Activated gamma-delta T cell (primary cell): ENCODE measurements at regions not wholly inside any gene's neighbourhood (a gene's known extent, or its start where the extent isn't known, plus 50 kb on each side); places are given as distances from the start of the nearest gene placed in this dataset.

Experiments used
- DNase-seq: peaks from one replicate; lab custom pipeline; 2025; lab: John Stamatoyannopoulos, UW

DNA sequence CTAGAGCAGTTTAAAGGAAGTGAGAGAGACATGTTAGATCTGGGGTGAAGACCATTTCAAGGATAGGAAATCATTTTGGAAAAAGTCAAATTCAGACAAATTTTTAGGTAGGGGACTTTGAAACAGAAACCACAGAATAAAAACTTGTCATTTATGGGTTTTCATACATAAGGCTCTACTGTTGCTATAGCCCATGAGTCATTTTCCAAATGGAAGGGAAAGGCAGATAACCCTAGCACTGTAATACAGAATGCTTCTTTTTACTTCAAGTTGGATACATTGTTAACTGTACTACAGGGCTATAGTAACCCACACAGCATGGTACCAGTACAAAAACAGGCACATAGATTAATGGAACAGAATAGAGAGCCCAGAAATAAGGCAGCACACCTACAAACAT is 455.4 kb downstream of the EBF1 start:
- no peak for DNase-seq

DNA sequence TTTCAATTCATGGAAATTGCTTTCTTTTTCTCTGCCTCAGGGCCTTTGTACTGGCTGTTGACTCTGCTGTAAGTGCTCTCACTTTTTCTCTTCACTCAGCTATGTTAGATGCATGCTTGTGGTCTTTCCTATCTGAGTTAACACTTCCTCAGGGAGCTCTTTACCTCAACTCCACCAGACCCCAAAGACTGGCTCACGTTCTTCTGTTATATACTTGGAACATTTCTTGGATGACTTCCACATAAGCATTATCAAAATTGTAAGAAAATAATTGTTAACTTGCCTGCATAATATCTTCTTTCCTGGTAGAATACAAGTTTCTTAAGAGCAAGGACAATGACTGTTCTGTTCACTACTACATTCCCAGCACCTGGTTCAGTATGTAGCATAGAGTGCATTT is 455.9 kb downstream of the EBF1 start:
- DNase-seq: no peak

DNA sequence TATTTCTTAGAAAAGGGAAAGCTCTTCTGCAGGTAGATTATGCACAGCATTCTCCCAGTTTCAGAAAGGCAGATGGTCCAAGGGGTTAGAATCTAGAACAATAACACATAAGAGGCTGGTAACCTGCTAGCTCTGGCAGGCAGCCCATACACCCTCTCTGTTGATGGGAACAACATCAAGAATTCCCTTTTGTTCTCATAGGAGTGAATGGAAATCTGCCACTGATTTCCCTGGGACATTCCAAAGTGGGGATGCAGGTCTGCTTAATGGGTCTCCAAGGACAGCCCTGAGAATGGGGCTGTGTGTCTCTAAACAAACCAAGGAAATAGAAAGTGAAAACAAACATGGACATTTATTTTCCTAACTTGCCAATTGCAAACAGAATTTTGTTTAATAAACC is 456.8 kb downstream of the EBF1 start:
- DNase-seq: no peak

DNA sequence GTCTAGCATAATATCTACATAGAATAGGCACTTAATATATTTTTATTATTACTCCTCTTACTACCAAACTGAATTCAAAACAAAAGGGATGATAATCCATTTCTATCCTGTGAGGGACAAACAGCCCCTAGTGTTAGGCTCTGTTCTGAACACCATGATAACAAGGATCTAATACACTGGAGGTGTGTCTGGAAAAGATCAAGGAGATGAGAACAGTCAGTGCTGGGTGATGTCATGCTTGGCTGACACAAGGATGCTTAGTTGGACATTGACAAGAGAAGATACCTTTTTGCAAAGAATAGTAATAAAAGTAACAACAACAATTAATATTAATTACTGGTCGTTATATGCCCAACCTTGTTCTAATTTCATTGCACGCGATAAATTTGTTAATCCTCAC is 458.7 kb downstream of the EBF1 start:
- DNase-seq: no peak

- DNase-seq: no peak
These were observed 459.1 kb downstream of the EBF1 start for GRCh38 chr5:158640593-158640980.

DNA sequence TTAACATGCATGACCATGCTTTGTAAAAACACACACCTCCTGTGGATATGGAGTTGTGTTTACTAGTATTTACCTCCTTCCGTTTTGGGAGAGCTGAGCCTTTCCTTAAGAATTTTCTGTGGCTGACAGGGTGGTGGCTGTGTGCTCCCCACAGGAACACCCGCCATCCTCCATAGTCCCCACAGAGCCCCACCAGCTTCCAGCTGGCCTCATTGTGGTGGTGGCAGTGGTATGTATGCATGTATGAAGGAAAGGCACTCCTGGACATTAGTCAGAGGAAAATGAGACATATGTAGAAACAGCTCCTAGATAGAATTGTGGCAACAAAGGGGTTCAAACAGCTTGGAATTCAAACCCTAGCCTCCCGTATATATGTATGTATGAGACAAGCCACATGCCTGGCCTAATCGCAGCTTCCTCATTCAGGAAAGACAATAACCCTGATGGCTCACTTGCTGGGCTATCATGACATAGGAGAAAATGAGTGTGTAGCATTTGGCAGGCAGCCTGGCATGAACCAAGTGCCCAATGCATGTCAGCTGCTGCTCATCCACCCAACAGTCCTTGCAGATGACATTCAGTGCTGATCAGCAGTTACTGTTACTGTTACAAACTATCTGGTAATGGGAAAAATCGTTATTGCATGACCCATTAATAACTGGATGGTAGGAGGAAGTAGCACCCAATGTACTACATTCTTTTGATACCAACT is 459.7 kb downstream of the EBF1 start:
- no peak for DNase-seq

DNA sequence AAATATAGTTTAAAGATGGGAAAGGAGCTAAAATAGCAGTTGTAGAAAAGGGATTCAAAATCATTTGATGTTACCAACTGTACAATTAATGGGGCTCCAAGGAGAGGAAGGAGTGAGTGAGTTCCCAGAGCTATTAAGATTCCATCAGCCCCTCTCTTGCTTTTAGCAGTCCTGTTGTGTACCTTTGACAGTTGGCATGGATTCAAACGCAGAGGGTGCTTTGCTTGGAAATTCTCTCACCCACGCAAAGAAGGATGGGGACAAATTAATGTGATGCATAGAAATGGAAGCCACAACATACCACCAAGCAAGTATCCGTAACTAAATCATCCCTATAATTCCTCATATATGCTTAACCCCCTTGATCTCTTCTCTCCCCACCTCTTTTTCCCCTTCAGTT is 461.3 kb downstream of the EBF1 start:
- no peak for DNase-seq

DNA sequence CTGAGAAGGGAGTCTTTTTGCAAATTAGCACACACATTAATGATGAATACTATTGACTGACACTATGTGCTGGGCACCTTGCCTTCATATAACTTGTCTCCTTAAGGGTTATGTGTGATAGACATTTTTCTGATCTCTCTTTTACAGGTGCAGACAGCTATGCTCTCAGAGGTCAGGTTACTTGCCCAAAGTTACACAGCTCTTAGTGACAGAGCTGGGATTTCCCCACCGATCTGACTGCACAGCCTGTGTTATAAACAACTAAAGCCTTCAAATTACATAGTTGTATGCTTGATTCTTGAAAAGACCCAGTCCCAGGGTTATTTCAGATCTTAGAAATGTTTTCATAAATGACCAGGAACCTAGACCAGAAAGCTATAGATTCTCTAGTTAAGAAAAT is 462.7 kb downstream of the EBF1 start:
- no peak for DNase-seq

DNA sequence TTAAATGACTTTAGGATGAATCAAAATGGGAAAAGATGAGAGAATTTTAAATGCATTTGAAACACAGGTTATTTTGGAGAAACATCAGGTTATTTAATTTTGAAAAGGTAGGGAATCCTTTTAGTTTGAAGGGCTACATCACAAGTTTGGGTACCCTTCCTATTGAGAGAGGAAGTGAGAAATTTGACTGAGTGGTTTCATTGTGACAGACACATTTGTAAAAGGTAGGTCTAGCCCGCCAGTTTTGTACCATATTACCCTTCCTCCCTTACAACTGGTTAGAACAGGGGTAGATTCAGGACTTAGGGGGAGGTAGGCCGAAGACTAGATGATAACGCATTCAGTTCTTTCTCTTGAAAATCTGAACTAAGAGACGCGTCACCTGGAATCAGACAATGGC is 464.2 kb downstream of the EBF1 start:
- DNase-seq: no peak

DNA sequence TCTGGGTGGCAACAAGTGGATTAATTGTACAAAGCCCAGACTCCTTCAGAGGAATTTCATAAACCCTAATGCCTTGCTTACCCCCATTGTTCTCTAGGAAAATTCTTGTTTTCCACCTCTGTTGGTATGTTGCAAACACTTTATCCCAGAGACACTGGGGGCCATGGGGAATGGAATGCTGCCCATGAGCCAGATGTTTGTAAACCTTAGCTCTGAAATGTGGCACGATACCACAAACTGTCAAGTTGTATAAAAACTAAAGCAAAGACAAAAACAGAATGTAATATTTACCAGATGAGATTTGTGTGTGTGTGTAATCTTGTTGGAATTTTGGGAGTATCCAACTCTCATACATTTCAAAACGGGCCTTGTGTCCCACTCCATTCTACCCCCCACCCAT is 465.0 kb downstream of the EBF1 start:
- no peak for DNase-seq

- no peak for DNase-seq
These were observed 470.0 kb downstream of the EBF1 start for GRCh38 chr5:158629591-158630312.

DNA sequence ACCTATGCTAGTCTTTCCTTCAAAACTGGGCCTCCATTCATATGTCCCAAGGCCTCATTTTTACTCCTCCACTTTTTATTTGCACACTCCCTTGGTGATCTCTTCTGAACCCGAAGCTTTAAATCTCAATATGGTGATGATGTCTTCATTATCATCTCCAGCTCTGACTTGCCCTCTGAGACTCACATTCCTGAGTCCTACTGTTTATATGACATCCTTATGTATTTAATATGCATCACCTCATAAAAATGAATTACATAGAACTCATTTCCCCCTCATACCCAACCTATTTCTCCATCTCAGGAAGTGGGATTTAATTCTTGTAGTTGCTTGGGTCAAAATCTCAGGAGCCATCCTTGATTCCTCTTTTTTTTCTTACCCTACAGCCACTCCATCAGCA is 473.0 kb downstream of the EBF1 start:
- DNase-seq: no peak

DNA sequence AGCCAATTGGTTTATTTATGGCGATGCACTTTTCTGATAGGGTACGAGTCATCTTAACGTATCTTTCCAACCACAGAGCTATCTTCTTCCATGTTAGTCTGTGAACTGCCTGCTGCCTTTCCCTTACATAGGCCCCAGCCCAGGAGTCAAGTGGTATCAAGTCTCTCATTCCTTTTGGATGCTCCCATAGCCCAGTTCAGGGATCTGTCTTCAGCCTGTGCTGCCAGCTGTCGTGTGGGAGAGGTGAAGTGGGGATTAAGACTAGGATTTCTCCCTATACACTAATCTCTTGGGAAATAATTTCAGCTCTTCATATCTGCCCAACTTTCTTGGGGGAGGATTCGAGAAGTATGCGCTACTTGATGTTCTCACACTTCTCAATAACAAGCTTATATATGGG is 475.7 kb downstream of the EBF1 start:
- no peak for DNase-seq

- no peak for DNase-seq
These were observed 478.3 kb downstream of the EBF1 start for GRCh38 chr5:158621391-158621790.

GRCh38 chr5:158619083-158619788 is 480.5 kb downstream of the EBF1 start:
- DNase-seq: no peak

DNA sequence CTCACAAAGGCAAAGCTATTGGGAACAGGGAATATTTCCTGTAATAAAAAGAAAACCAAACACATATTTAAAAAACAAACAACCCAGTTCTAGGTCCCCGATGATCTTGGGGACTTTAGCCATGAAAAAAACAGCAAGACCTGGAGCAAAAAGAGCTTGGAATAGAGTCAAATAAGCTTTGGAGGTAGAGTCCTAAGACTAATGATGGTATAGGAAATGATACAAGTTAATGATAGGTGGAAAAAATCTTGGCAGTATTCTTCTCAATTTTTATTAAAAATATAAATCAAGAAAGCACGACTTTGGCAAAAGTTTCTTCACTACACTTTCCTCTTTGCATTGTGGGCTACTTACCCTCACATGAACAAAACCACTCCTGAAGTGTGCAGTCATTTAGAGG is 481.5 kb downstream of the EBF1 start:
- no peak for DNase-seq

DNA sequence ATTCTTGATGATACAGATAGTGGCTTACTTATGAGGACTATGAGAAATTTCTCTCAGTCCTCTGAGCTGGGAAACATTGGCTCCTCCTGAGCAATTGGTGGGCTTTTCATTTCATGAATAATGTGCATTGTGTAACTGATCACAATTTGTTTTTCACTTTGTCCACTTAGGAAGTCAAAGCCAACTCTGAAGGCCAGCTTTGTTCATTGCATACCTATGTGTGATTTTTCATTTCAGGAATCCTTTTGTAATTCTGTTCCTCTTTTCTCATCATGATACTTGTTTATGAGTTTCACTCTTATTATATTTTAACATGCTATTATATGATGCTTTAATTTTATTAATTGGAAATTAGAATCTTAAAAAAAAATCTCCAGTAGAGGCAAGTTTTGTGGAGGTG is 483.0 kb downstream of the EBF1 start:
- DNase-seq: no peak

- DNase-seq: no peak
These were observed 484.8 kb downstream of the EBF1 start for GRCh38 chr5:158614951-158615350.

GRCh38 chr5:158611581-158611980 is 488.1 kb downstream of the EBF1 start:
- DNase-seq: no peak

DNA sequence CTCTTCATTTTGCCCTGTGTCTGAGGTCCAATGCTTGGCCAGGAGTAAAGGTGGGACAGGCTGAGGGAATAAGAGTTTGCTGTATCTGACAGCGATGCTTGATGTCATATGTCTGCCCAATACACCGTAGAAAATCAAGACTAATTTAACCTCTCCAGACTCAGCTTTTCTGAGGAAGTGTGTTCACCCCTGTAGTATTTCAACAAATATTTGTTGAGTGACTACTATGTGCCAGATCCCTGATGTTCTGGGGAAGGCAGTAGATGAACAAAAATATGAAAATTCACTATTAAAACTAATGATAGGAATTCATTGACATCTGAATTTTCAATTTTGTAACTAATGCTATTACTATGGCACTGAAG is 489.7 kb downstream of the EBF1 start:
- DNase-seq: no peak

DNA sequence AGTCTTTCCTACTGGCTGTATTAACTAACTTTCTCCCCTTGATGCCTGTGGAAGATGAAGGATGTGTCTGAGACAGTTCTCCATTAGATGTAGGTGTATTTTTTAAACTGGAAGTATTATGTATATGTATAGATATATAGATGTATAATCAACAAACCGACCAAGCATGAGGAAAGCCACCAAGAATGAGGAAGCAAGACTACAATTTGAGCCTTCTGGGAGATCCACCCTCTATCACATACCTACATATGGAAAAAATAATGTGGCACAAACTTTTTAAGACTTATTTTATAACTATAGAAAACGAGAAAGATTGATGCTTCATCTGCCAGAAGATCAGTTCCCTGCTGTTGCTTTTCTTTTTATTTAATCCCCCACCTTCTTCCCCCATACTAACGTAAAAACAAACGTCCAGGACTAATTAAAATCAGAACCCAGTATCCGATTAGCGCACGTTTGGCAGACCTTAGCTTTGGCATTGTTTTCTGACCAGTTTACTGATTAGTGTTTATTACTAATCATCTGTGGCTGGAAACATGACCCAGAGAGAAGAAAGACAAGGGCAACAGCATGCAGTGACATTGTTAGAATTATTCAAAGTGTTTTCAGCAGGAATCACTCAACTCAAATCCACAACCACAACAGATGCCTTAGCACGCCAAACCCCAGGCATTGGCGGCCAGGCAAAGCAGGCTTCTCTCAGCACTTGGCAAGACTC is 490.2 kb downstream of the EBF1 start:
- DNase-seq: no peak

- no peak for DNase-seq
These were observed 492.6 kb downstream of the EBF1 start for GRCh38 chr5:158607088-158607487.

DNA sequence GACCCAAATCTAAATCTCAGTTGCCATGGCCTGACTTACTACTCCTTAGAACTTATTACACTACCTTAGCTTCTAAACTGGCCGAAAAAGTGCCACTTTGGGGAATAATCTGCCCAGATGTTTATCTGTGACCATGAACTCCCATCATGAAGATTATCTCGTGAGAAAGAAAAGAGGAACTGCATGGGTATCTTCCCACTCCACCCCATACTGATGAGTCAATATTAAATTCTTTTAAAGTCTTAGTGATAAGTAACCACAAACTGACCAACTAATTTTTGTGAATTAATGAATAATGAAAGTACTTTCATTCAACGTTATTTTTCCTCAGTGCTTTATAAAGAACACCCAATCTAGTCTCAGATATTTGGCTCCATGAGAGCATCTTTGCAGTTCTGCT is 493.5 kb downstream of the EBF1 start:
- DNase-seq: no peak
